NOMO-1 (cell line): ENCODE measurements at regions not wholly inside any gene's neighbourhood (a gene's known extent, or its start where the extent isn't known, plus 50 kb on each side); places are given as distances from the start of the nearest gene placed in this dataset.
A peak's percentile ranks its signal among the peaks of the same experiment; 100 is the strongest.

Source experiments
- DNase-seq, 2 experiments: peaks; one replicate each; lab custom pipeline; 2025; ENCODE audit not compliant: unreplicated experiment in 2 of 2; lab: John Stamatoyannopoulos, UW

GRCh38 chr2:9137379-9138150 lies 69.0 kb upstream of the ASAP2 start:
- DNase-seq, result peak; percentile 33 to 53

- DNase-seq, result no peak
Observed at GRCh38 chr2:9135822-9136558, 70.6 kb upstream of the ASAP2 start.

GRCh38 chr2:9127316-9127715 lies 79.3 kb upstream of the ASAP2 start:
- DNase-seq, result no peak

DNA sequence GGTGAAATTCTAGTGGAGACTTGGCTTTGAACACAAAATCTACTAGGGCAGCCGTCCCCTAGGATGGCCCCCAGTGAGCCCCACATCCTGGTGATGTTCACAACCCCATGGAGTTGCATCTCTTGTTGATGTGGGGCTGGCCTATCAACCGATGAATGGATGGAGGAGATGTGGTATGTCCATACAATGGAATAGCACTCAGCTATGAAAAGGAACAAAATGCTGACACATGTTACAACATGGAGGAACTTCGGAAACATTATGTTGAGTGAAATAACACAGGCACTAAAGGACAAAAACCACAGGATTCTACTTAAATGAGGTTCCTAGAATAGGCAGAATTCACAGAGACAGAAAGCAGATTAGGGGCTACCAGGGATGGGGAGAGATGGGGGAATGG lies 80.1 kb upstream of the ASAP2 start:
- DNase-seq, result no peak

GRCh38 chr2:9124231-9124741 lies 82.3 kb upstream of the ASAP2 start:
- DNase-seq, result no peak

- no peak for DNase-seq
Observed at GRCh38 chr2:9123069-9123468, 83.5 kb upstream of the ASAP2 start.

GRCh38 chr2:9122367-9122766 lies 84.2 kb upstream of the ASAP2 start:
- DNase-seq, result no peak

DNA sequence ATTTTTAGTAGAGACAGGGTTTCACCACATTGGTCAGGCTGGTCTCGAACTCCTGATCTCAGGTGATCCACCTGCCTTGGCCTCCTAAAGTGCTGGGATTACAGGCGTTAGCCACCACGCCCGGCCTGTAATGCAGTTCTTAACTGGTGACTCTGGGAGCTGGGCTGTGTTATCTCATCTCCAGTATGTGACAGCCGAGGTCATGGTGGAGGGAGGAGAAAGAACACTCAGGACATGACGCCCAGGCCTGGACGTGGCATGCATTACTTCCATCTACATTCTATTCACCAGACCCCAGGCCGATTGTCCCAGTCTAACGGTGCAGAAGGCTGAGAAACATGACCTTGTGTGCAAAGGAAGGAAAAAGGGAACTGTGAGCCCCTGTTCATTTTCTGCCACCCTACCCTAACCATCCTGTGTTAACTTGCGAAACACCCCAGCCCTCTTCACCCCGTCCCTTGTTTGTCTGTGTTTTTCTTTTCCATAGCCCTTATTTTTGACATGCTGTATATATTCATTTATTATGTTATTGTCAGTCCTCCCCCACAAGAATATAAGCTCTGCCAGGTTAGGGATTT lies 88.1 kb upstream of the ASAP2 start:
- peak in 1 of 2 experiments; percentile 3 for DNase-seq

GRCh38 chr2:9115229-9115628 lies 91.4 kb upstream of the ASAP2 start:
- DNase-seq, result no peak

DNA sequence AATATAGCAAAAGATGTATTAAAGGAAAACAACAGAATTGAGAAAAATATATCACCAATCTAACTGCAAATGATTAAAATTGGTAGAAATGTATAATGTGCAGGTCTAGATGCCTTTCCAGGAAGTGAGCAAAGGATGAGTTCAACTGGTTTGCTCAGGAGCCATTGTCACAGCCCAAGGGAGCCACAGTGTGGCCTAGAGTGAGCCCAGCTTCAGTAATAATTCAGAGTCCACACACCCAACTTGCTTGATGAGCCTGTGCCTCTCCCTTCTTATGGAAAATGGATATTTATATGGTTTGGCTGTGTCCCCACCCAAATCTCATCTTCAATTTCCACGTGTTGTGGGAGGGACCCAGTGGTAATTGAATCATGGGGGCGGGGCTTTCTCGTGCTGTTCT lies 92.2 kb upstream of the ASAP2 start:
- no peak for DNase-seq

GRCh38 chr2:9113916-9114315 lies 92.7 kb upstream of the ASAP2 start:
- no peak for DNase-seq

DNA sequence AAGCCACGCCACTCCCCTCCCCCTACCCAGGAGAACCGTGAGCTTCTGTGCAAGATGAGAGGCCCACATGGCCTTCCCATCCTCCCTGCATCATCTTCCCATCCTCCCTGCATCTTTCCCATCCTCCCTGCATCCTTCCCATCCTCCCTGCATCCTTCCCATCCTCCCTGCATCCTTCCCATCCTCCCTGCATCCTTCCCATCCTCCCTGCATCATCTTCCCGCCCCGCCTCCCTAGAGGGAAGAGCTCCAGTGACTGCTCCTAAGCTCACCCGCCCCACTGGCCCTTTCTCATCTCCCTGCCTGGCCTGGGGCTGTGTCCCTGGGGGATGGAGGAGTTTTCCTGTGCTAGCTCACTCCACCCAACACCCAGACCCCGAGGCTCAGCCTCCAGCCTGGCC lies 93.3 kb upstream of the ASAP2 start:
- DNase-seq, result no peak

GRCh38 chr2:9112079-9112721 lies 94.4 kb upstream of the ASAP2 start:
- DNase-seq, result no peak

DNA sequence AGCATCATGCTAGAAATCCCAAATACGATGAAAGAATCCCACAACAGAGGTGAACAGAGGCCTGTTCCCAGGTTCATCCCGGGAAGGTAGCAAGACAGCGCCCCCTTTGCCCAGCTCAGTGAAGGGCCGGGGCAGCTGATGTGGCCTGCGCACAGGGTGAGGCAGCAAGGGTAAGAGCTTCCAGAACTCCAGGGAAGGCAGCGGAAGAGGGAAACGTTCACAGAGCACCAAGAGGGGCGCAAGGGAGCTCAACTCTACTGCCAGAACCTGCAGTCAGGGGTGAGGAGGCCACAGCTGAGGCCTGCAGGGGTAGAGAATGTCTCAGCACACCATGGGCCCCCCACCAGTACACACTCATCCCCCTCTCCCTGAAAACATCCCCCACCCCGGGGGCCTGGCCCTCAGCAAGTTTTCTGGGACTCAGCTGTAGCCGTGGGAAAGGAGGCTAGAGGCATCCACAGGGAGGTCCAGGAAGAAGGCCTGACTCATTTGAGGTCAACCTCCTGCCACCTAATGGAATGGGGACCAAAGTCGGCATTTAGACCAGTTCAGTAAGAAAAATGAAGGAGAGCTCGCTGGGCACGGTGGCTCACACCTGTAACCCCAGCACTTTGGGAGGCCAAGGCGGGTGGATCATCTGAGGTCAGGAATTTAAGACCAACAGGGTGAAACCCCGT lies 95.6 kb upstream of the ASAP2 start:
- no peak for DNase-seq

- no peak for DNase-seq
Observed at GRCh38 chr2:9110346-9110884, 96.2 kb upstream of the ASAP2 start.

GRCh38 chr2:9109871-9110270 lies 96.7 kb upstream of the ASAP2 start:
- no peak for DNase-seq

DNA sequence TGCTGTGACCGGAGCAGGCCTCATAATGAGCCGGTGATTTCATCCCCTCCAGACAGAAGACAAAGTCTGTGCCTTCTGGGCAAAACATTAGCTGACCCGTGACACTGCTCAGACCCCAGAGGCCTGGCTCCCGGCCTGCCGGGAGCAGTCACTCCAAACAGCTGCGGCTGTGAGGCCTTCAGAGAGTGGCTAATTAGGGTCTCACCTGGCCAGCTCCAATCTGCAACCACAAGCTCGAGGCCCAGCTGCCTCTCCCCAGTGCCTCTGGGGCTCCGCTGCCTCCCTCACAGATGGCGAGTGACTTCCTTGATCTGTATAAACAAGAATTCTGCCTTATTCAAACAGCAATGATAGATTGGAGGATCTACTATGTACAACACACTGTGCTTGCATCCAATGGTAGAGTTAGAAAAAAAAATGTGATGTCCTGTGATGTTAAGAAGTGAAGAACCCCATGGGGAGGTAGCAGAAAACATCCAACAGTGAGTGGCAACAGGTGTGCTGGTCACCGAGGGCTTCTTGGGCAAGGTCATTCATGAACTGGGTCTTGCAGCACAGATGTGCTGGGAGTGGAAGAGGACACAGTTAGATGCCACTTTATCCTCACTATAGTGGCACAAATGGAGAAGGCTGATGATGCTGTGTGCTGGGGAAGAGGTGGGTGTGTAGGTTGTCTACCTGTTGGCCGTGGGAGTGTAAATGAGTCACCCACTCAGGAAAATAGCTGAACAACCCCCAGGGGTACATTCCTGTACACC lies 98.2 kb upstream of the ASAP2 start:
- DNase-seq, result no peak

- DNase-seq, result no peak
Observed at GRCh38 chr2:9107168-9108025, 99.2 kb upstream of the ASAP2 start.
